ENCODE measurements at regions not wholly inside any gene's neighbourhood (a gene's known extent, or its start where the extent isn't known, plus 50 kb on each side); places are given as distances from the start of the nearest gene placed in this dataset.

- Mint-ChIP-seq H3K4me1 (peaks cover 15 to 22% of the 10 kb centered on the region in 2 experiments), H3K27me3 (ENCODE audit: low read depth) (no peaks in the 10 kb centered on the region; the same call in 1 of the 2 replicates), H3K9me3 (no peaks in the 10 kb centered on the region), H3K4me3 (no peak overlapping the region), H3K36me3 (ENCODE audit: insufficient read depth in 1 of 3, low read depth in 3 of 3) (no peaks in the 10 kb centered on the region), H3K27ac (no peak overlapping the region)
- Histone ChIP-seq H4K20me1 (ENCODE audit: control insufficient read depth, insufficient read depth, insufficient read length) (no peaks in the 10 kb centered on the region), H3K56ac (ENCODE audit: insufficient read length, low read depth, low read length) (no peak overlapping the region), H4K8ac (replicated peaks; ENCODE audit: insufficient read length, low read depth, low read length) (no peak overlapping the region), H3K4ac (ENCODE audit: low read depth, low read length) (no peak overlapping the region), H2BK5ac (ENCODE audit: insufficient read length, low read length) (no peak overlapping the region), H3K79me1 (ENCODE audit: insufficient read depth, low read depth, low read length, poor library complexity, severe bottlenecking) (no peaks in the 10 kb centered on the region), H3K4me2 (ENCODE audit: insufficient read depth, insufficient read length, low read length) (no peak overlapping the region), H3K9me3 (ENCODE audit: control insufficient read depth, low read depth, low read length) (no peaks in the 10 kb centered on the region), H2AK5ac (ENCODE audit: insufficient read length, low read length) (no peak overlapping the region), H2AFZ (ENCODE audit: low read length) (no peak overlapping the region), H3T11ph (ENCODE audit: low read length) (no peak overlapping the region), H4K91ac (ENCODE audit: insufficient read length, low read depth, low read length) (no peak overlapping the region), H3K18ac (ENCODE audit: insufficient read length, low read depth, low read length) (no peak overlapping the region), H3K9ac (ENCODE audit: extremely low read depth, insufficient read length, low read length) (no peak overlapping the region), H3K14ac (ENCODE audit: insufficient read depth, low read length) (no peak overlapping the region), H3K23ac (ENCODE audit: insufficient read length, low read depth, low read length) (no peak overlapping the region), H2BK12ac (ENCODE audit: insufficient read length, low read depth, low read length) (no peak overlapping the region), H3K23me2 (ENCODE audit: insufficient read length, low read depth, low read length, poor library complexity, severe bottlenecking) (no peaks in the 10 kb centered on the region), H3K27me3 (ENCODE audit: insufficient read depth, low read length) (no peaks in the 10 kb centered on the region), H2BK120ac (ENCODE audit: low read depth, low read length, poor library complexity, severe bottlenecking) (no peak overlapping the region), H3K4me1 (ENCODE audit: insufficient read depth, low read length) (no peaks in the 10 kb centered on the region; the same call in none of the 2 replicates), H3K79me2 (ENCODE audit: insufficient read depth, low read length) (no peaks in the 10 kb centered on the region), H4K5ac (ENCODE audit: insufficient read length, low read depth, low read length) (no peak overlapping the region), H2BK15ac (ENCODE audit: low read depth, low read length) (no peak overlapping the region), H3K27ac (ENCODE audit: insufficient read length, low read depth, low read length) (no peak overlapping the region), H2BK20ac (ENCODE audit: low read depth, low read length, poor library complexity, severe bottlenecking) (no peak overlapping the region)
- no peak for TF ChIP-seq CTCF (conservative IDR thresholded peaks at IDR 0.05)
- no CpG with 5 or more reads among the region's 2 CpGs for WGBS (ENCODE audit: extremely low coverage, insufficient read length, low lambda C conversion rate)
- no peak for DNase-seq
Observed at GRCh38 chr9:8237096-8237495, 437.5 kb upstream of the DMAC1 start.

Data from H9 (cell line).